ENCODE measurements at regions not wholly inside any gene's neighbourhood (a gene's known extent, or its start where the extent isn't known, plus 50 kb on each side); places are given as distances from the start of the nearest gene placed in this dataset.

- ChIA-PET CTCF (no interaction called here), POLR2A (ENCODE audit: low non-redundant PET) (no interaction called here)
- Histone ChIP-seq H3K36me3 (ENCODE audit: insufficient read depth, low read length, poor library complexity, severe bottlenecking) (no peaks in the 10 kb centered on the region), H3K27ac (ENCODE audit: low read depth, low read length, poor library complexity, severe bottlenecking) (no peak overlapping the region), H3K4me1 (ENCODE audit: insufficient read depth, low read length, poor library complexity, severe bottlenecking) (no peaks in the 10 kb centered on the region), H3K27me3 (replicated peaks; ENCODE audit: insufficient read depth, low read depth, low read length, poor library complexity) (no peaks in the 10 kb centered on the region), H3K9me3 (ENCODE audit: low read depth, low read length, poor library complexity, severe bottlenecking) (no peaks in the 10 kb centered on the region), H3K4me3 (ENCODE audit: low read depth, low read length, poor library complexity, severe bottlenecking) (no peak overlapping the region)
- no TSS peak for BruUV-seq (replicated peaks)
- intact Hi-C loops (cut with micrococcal nuclease; ENCODE audit: unreplicated experiment), result no loop called here
- no peak for DNase-seq (ENCODE audit: low spot score)
- TF ChIP-seq EZH2 (IDR thresholded peaks at IDR 0.05; ENCODE audit: borderline replicate concordance, low read depth, low read length, poor library complexity, severe bottlenecking) (no peak), CTCF (conservative IDR thresholded peaks at IDR 0.05; ENCODE audit: low read depth, low read length) (no peak)
Observed at GRCh38 chr13:55820817-55821216, 1319.9 kb upstream of the PRR20A start.

- Histone ChIP-seq H3K4me1 (ENCODE audit: insufficient read depth, low read length, poor library complexity, severe bottlenecking) (no peaks in the 10 kb centered on the region), H3K27me3 (replicated peaks; ENCODE audit: insufficient read depth, low read depth, low read length, poor library complexity) (no peaks in the 10 kb centered on the region), H3K36me3 (ENCODE audit: insufficient read depth, low read length, poor library complexity, severe bottlenecking) (no peaks in the 10 kb centered on the region), H3K9me3 (ENCODE audit: low read depth, low read length, poor library complexity, severe bottlenecking) (peaks cover 11% of the 10 kb centered on the region), H3K27ac (ENCODE audit: low read depth, low read length, poor library complexity, severe bottlenecking) (no peak overlapping the region), H3K4me3 (ENCODE audit: low read depth, low read length, poor library complexity, severe bottlenecking) (no peak overlapping the region)
- no peak for TF ChIP-seq EZH2 (IDR thresholded peaks at IDR 0.05; ENCODE audit: borderline replicate concordance, low read depth, low read length, poor library complexity, severe bottlenecking)
- no peak for TF ChIP-seq CTCF (conservative IDR thresholded peaks at IDR 0.05; ENCODE audit: low read depth, low read length)
- no TSS peak for BruUV-seq (replicated peaks)
- CTCF ChIA-PET, result no interaction called here
- intact Hi-C loops (cut with micrococcal nuclease; ENCODE audit: unreplicated experiment), result no loop called here
- no peak for DNase-seq (ENCODE audit: low spot score)
- POLR2A ChIA-PET (ENCODE audit: low non-redundant PET), result no interaction called here
Observed at GRCh38 chr13:55869648-55870047, 1271.1 kb upstream of the PRR20A start.

GRCh38 chr13:55887561-55887960 is 1253.2 kb upstream of the PRR20A start:
- Histone ChIP-seq H3K27ac (ENCODE audit: low read depth, low read length, poor library complexity, severe bottlenecking) (no peak overlapping the region), H3K4me3 (ENCODE audit: low read depth, low read length, poor library complexity, severe bottlenecking) (no peak overlapping the region), H3K4me1 (ENCODE audit: insufficient read depth, low read length, poor library complexity, severe bottlenecking) (no peaks in the 10 kb centered on the region), H3K9me3 (ENCODE audit: low read depth, low read length, poor library complexity, severe bottlenecking) (peaks cover 7% of the 10 kb centered on the region), H3K36me3 (ENCODE audit: insufficient read depth, low read length, poor library complexity, severe bottlenecking) (no peaks in the 10 kb centered on the region), H3K27me3 (replicated peaks; ENCODE audit: insufficient read depth, low read depth, low read length, poor library complexity) (no peaks in the 10 kb centered on the region)
- CTCF ChIA-PET, result no interaction called here
- intact Hi-C loops (cut with micrococcal nuclease; ENCODE audit: unreplicated experiment), result no loop called here
- no TSS peak for BruUV-seq (replicated peaks)
- no peak for TF ChIP-seq EZH2 (IDR thresholded peaks at IDR 0.05; ENCODE audit: borderline replicate concordance, low read depth, low read length, poor library complexity, severe bottlenecking)
- no peak for TF ChIP-seq CTCF (conservative IDR thresholded peaks at IDR 0.05; ENCODE audit: low read depth, low read length)
- POLR2A ChIA-PET (ENCODE audit: low non-redundant PET), result no interaction called here
- no peak for DNase-seq (ENCODE audit: low spot score)
